OCI-LY7 (cell line): ENCODE measurements at regions not wholly inside any gene's neighbourhood (a gene's known extent, or its start where the extent isn't known, plus 50 kb on each side); places are given as distances from the start of the nearest gene placed in this dataset.

Experiments
- BruUV-seq: library from RNA; stranded (reverse); fragments of 400-500 nt; replicated peaks from 2 replicates; lab custom pipeline; 2021; lab: Mats Ljungman, UMichigan
- CTCF ChIA-PET: fragments of 300-600 bp; sonication (Branson Sonifier 250); formaldehyde crosslinking; loops from one replicate; lab custom pipeline; 2022; ENCODE audit warnings: antibody characterized with exemption; ENCODE audit not compliant: unreplicated experiment; lab: Charles Lee
- POLR2A ChIA-PET: fragments of 300-600 bp; sonication (Branson Sonifier 250); formaldehyde crosslinking; loops from one replicate; lab custom pipeline; 2022; ENCODE audit warnings: antibody characterized with exemption; lab: Charles Lee
- DNase-seq: peaks from one replicate; pipeline ENCODE4 v3.0.0-alpha.2; 2015; ENCODE audit warnings: low spot score
- H2AFZ ChIP-seq: fragments of 200-600 bp; sonication (generic), shearing (Covaris generic); 2 replicates; pipeline ENCODE4 v1.6.1; 2014; ENCODE audit warnings: mild to moderate bottlenecking, antibody characterized with exemption, low read length, moderate library complexity
- H3K27ac ChIP-seq: fragments of 200-600 bp; sonication (generic); 2 replicates; pipeline ENCODE4 v1.5.1; 2014; ENCODE audit warnings: mixed run types, low read depth, mild to moderate bottlenecking, moderate library complexity, low read length, inconsistent platforms; ENCODE audit not compliant: poor library complexity, severe bottlenecking
- H3K36me3 ChIP-seq: fragments of 200-600 bp; sonication (generic); 2 replicates; pipeline ENCODE4 v1.6.1; 2014; ENCODE audit warnings: mild to moderate bottlenecking, antibody characterized with exemption, low read length, moderate library complexity, mixed read lengths; ENCODE audit not compliant: insufficient read depth
- H3K4me1 ChIP-seq: fragments of 200-600 bp; sonication (generic); 2 replicates; pipeline ENCODE4 v1.5.1; 2014; ENCODE audit warnings: mild to moderate bottlenecking, low read length; ENCODE audit not compliant: insufficient read depth, poor library complexity, severe bottlenecking
- H3K4me2 ChIP-seq: fragments of 200-600 bp; sonication (generic); 2 replicates; pipeline ENCODE4 v1.6.1; 2014; ENCODE audit warnings: mild to moderate bottlenecking, low read length
- H3K4me3 ChIP-seq: fragments of 200-600 bp; sonication (generic); 2 replicates; pipeline ENCODE4 v1.5.1; 2014; ENCODE audit warnings: mild to moderate bottlenecking, low read depth, low read length; ENCODE audit not compliant: poor library complexity, severe bottlenecking
- H3K79me2 ChIP-seq: fragments of 200-600 bp; sonication (generic); 2 replicates; pipeline ENCODE4 v1.6.1; 2016; ENCODE audit warnings: low read depth, mild to moderate bottlenecking, low read length, moderate library complexity, mixed read lengths; ENCODE audit not compliant: insufficient read depth
- H3K9me2 ChIP-seq: fragments of 200-600 bp; sonication (generic); 2 replicates; pipeline ENCODE4 v1.6.1; 2016; ENCODE audit warnings: mild to moderate bottlenecking, low read length, mixed read lengths; ENCODE audit not compliant: insufficient read depth
- H3K9me3 ChIP-seq: fragments of 200-600 bp; sonication (generic); 2 replicates; pipeline ENCODE4 v1.6.1; 2014; ENCODE audit warnings: mild to moderate bottlenecking, mixed run types, low read length, mixed read lengths
- H4K20me1 ChIP-seq: fragments of 200-600 bp; sonication (generic); 2 replicates; pipeline ENCODE4 v1.6.1; 2014; ENCODE audit warnings: mild to moderate bottlenecking, antibody characterized with exemption, low read length, moderate library complexity, mixed read lengths; ENCODE audit not compliant: insufficient read depth
- CTCF ChIP-seq: fragments of 200-600 bp; sonication (generic); conservative IDR thresholded peaks from 2 replicates; pipeline ENCODE4 v1.5.1; 2014; ENCODE audit warnings: mild to moderate bottlenecking, antibody characterized with exemption, low read length, moderate library complexity, mixed read lengths
- EZH2phosphoT487 ChIP-seq: fragments of 200-600 bp; sonication (generic); IDR thresholded peaks from 2 replicates; pipeline ENCODE4 v1.6.1; 2018; ENCODE audit warnings: low read depth, borderline replicate concordance, mild to moderate bottlenecking, mixed run types, antibody characterized with exemption, low read length, moderate library complexity, mixed read lengths
- intact Hi-C: fragments of 100-400 bp; cut with micrococcal nuclease; formaldehyde crosslinking; loops from one replicate; pipeline ENCODE4 v1.10.0; 2022; ENCODE audit not compliant: unreplicated experiment

GRCh38 chr10:31605861-31606525 lies 287.0 kb downstream of the ZEB1 start:
- ChIA-PET POLR2A (no interaction called here), CTCF (no interaction called here)
- intact Hi-C loops = no loop called here
- no peaks in the 10 kb centered on the region for H3K36me3 ChIP-seq
- no peaks in the 10 kb centered on the region for H3K4me1 ChIP-seq
- H2AFZ ChIP-seq = no peak overlapping the region
- H3K27ac ChIP-seq = no peak overlapping the region
- H3K79me2 ChIP-seq = no peaks in the 10 kb centered on the region
- H4K20me1 ChIP-seq = no peaks in the 10 kb centered on the region
- H3K9me2 ChIP-seq = no peaks in the 10 kb centered on the region
- H3K9me3 ChIP-seq = no peaks in the 10 kb centered on the region
- no peak for TF ChIP-seq CTCF
- TF ChIP-seq EZH2phosphoT487 = no peak
- H3K4me3 ChIP-seq = no peak overlapping the region
- no TSS peak for BruUV-seq
- no peak overlapping the region for H3K4me2 ChIP-seq
- no peak for DNase-seq

- Histone ChIP-seq H2AFZ (no peak overlapping the region), H3K27ac (no peak overlapping the region), H3K9me2 (no peaks in the 10 kb centered on the region), H4K20me1 (no peaks in the 10 kb centered on the region), H3K9me3 (no peaks in the 10 kb centered on the region), H3K4me2 (no peak overlapping the region), H3K4me1 (no peaks in the 10 kb centered on the region), H3K79me2 (no peaks in the 10 kb centered on the region), H3K4me3 (no peak overlapping the region), H3K36me3 (no peaks in the 10 kb centered on the region)
- intact Hi-C loops = no loop called here
- no peak for TF ChIP-seq CTCF
- no peak for TF ChIP-seq EZH2phosphoT487
- DNase-seq = no peak
- BruUV-seq = no TSS peak
- ChIA-PET POLR2A (no interaction called here), CTCF (no interaction called here)
Observed at GRCh38 chr10:31605426-31605825, 286.4 kb downstream of the ZEB1 start.

DNA sequence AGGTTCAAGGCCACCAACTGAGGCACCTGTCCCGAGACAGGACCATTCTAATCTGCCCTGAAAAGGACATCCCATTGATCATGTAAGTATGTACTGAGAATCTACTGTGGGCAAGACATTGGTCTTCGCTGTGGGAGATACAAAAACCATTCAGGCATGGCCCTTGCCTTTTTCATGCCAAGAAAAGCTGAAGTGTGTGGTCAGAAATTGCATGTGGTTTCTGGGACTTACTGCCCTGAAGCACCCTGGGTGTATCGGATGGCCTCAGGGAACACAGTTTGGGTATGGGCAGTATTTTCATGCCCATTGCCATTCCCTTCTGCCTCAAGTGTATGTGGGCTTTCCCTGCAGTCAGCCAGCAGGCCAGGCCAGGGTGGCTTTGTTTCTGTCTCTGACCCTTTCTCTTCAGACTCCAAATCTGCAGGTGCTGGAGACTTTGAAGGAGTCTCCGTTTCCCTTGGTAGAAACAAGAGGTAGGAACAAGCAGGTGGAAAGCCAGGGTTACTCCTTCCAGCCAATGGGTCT lies 285.7 kb downstream of the ZEB1 start:
- Histone ChIP-seq H3K4me2 (no peak overlapping the region), H3K27ac (no peak overlapping the region), H3K36me3 (no peaks in the 10 kb centered on the region), H3K4me1 (no peaks in the 10 kb centered on the region), H3K9me2 (no peaks in the 10 kb centered on the region), H4K20me1 (no peaks in the 10 kb centered on the region), H3K4me3 (no peak overlapping the region), H2AFZ (no peak overlapping the region), H3K79me2 (no peaks in the 10 kb centered on the region), H3K9me3 (no peaks in the 10 kb centered on the region)
- TF ChIP-seq EZH2phosphoT487 (no peak), CTCF (no peak)
- DNase-seq = no peak
- intact Hi-C loops = no loop called here
- BruUV-seq = no TSS peak
- ChIA-PET CTCF (no interaction called here), POLR2A (no interaction called here)
